ENCODE measurements at regions not wholly inside any gene's neighbourhood (a gene's known extent, or its start where the extent isn't known, plus 50 kb on each side); places are given as distances from the start of the nearest gene placed in this dataset.

GRCh38 chr7:49112222-49112621, 187.9 kb downstream of the CDC14C start:
- CTCF ChIA-PET = no interaction called here
- POLR2A ChIA-PET = no interaction called here
- H3K4me3 ChIP-seq (ENCODE audit: low read depth, low read length) = no peak overlapping the region
- no peak for DNase-seq (ENCODE audit: low read depth, low spot score)
- TF ChIP-seq CTCF (IDR thresholded peaks at IDR 0.05; ENCODE audit: insufficient read depth, low read length, missing control alignments) = no peak

GRCh38 chr7:49112647-49113046, 188.3 kb downstream of the CDC14C start:
- ChIA-PET POLR2A (no interaction called here), CTCF (no interaction called here)
- no peak overlapping the region for H3K4me3 ChIP-seq (ENCODE audit: low read depth, low read length)
- no peak for DNase-seq (ENCODE audit: low read depth, low spot score)
- no peak for TF ChIP-seq CTCF (IDR thresholded peaks at IDR 0.05; ENCODE audit: insufficient read depth, low read length, missing control alignments)

- ChIA-PET POLR2A (no interaction called here), CTCF (no interaction called here)
- H3K4me3 ChIP-seq (ENCODE audit: low read depth, low read length) = no peak overlapping the region
- TF ChIP-seq CTCF (IDR thresholded peaks at IDR 0.05; ENCODE audit: insufficient read depth, low read length, missing control alignments) = no peak
- DNase-seq (ENCODE audit: low read depth, low spot score) = no peak
These were observed 195.4 kb downstream of the CDC14C start for GRCh38 chr7:49119706-49120105.

- ChIA-PET CTCF (no interaction called here), POLR2A (no interaction called here)
- TF ChIP-seq CTCF (IDR thresholded peaks at IDR 0.05; ENCODE audit: insufficient read depth, low read length, missing control alignments) = no peak
- DNase-seq (ENCODE audit: low read depth, low spot score) = no peak
- H3K4me3 ChIP-seq (ENCODE audit: low read depth, low read length) = no peak overlapping the region
These were observed 200.9 kb downstream of the CDC14C start for GRCh38 chr7:49125246-49125645.

- no peak overlapping the region for H3K4me3 ChIP-seq (ENCODE audit: low read depth, low read length)
- POLR2A ChIA-PET = no interaction called here
- TF ChIP-seq CTCF (IDR thresholded peaks at IDR 0.05; ENCODE audit: insufficient read depth, low read length, missing control alignments) = no peak
- CTCF ChIA-PET = no interaction called here
- no peak for DNase-seq (ENCODE audit: low read depth, low spot score)
These were observed 203.1 kb downstream of the CDC14C start for GRCh38 chr7:49127359-49127913.

GRCh38 chr7:49137978-49138377, 213.6 kb downstream of the CDC14C start:
- H3K4me3 ChIP-seq (ENCODE audit: low read depth, low read length) = no peak overlapping the region
- ChIA-PET POLR2A (no interaction called here), CTCF (no interaction called here)
- no peak for DNase-seq (ENCODE audit: low read depth, low spot score)
- no peak for TF ChIP-seq CTCF (IDR thresholded peaks at IDR 0.05; ENCODE audit: insufficient read depth, low read length, missing control alignments)
